ENCODE measurements at regions not wholly inside any gene's neighbourhood (a gene's known extent, or its start where the extent isn't known, plus 50 kb on each side); places are given as distances from the start of the nearest gene placed in this dataset.
"Not testable (repeated sequence)": the region's sequence is repeated elsewhere in the genome, so short reads cannot be mapped to it uniquely, and the experiment has no call there.

- Histone ChIP-seq H3K36me3 (no peaks in the 10 kb centered on the region), H3K27ac (no peak overlapping the region), H3K9me3 (ENCODE audit: severe bottlenecking) (no peaks in the 10 kb centered on the region), H3K27me3 (ENCODE audit: insufficient read depth, low read depth, severe bottlenecking) (no peaks in the 10 kb centered on the region), H3K4me3 (ENCODE audit: low read depth, low read length) (no peak overlapping the region)
- no peak for DNase-seq
- no peak for TF ChIP-seq CTCF (IDR thresholded peaks at IDR 0.05; ENCODE audit: low read depth, low read length)
Measured at GRCh38 chr4:158376106-158376840, 145.4 kb upstream of the RXFP1 start.

GRCh38 chr4:158384414-158384813 is 137.3 kb upstream of the RXFP1 start:
- Histone ChIP-seq H3K4me3 (ENCODE audit: low read depth, low read length) (no peak overlapping the region), H3K27me3 (ENCODE audit: insufficient read depth, low read depth, severe bottlenecking) (no peaks in the 10 kb centered on the region), H3K36me3 (no peaks in the 10 kb centered on the region), H3K9me3 (ENCODE audit: severe bottlenecking) (no peaks in the 10 kb centered on the region), H3K27ac (no peak overlapping the region)
- no peak for DNase-seq
- TF ChIP-seq CTCF (IDR thresholded peaks at IDR 0.05; ENCODE audit: low read depth, low read length) = no peak

GRCh38 chr4:158395343-158395742 is 126.3 kb upstream of the RXFP1 start:
- Histone ChIP-seq H3K9me3 (ENCODE audit: severe bottlenecking) (no peaks in the 10 kb centered on the region), H3K4me3 (ENCODE audit: low read depth, low read length) (no peak overlapping the region), H3K27ac (no peak overlapping the region), H3K36me3 (no peaks in the 10 kb centered on the region), H3K27me3 (ENCODE audit: insufficient read depth, low read depth, severe bottlenecking) (no peaks in the 10 kb centered on the region)
- TF ChIP-seq CTCF (IDR thresholded peaks at IDR 0.05; ENCODE audit: low read depth, low read length) = no peak
- DNase-seq = no peak

GRCh38 chr4:158395889-158396288 is 125.8 kb upstream of the RXFP1 start:
- H3K27me3 ChIP-seq (ENCODE audit: insufficient read depth, low read depth, severe bottlenecking) = no peaks in the 10 kb centered on the region
- H3K9me3 ChIP-seq (ENCODE audit: severe bottlenecking) = no peaks in the 10 kb centered on the region
- no peak for TF ChIP-seq CTCF (IDR thresholded peaks at IDR 0.05; ENCODE audit: low read depth, low read length)

GRCh38 chr4:158397781-158398180 is 123.9 kb upstream of the RXFP1 start:
- Histone ChIP-seq H3K9me3 (ENCODE audit: severe bottlenecking) (no peaks in the 10 kb centered on the region), H3K4me3 (ENCODE audit: low read depth, low read length) (no peak overlapping the region), H3K36me3 (no peaks in the 10 kb centered on the region), H3K27ac (no peak overlapping the region), H3K27me3 (ENCODE audit: insufficient read depth, low read depth, severe bottlenecking) (no peaks in the 10 kb centered on the region)
- DNase-seq = no peak
- TF ChIP-seq CTCF (IDR thresholded peaks at IDR 0.05; ENCODE audit: low read depth, low read length) = no peak

More at GRCh38 chr4:158395889-158396288, 125.8 kb upstream of the RXFP1 start:
- no peak for DNase-seq
- Histone ChIP-seq H3K27ac (no peak overlapping the region), H3K36me3 (no peaks in the 10 kb centered on the region), H3K4me3 (ENCODE audit: low read depth, low read length) (no peak overlapping the region)

GRCh38 chr4:158407961-158408360 is 113.7 kb upstream of the RXFP1 start:
- not testable (repeated sequence) for H3K4me3 ChIP-seq (ENCODE audit: low read depth, low read length); H3K9me3 ChIP-seq (ENCODE audit: severe bottlenecking); H3K27ac ChIP-seq; DNase-seq; H3K36me3 ChIP-seq; H3K27me3 ChIP-seq (ENCODE audit: insufficient read depth, low read depth, severe bottlenecking)
